Large intestine (tissue), 3 donors: ENCODE measurements at regions not wholly inside any gene's neighbourhood (a gene's known extent, or its start where the extent isn't known, plus 50 kb on each side); places are given as distances from the start of the nearest gene placed in this dataset.
"Not testable (repeated sequence)": the region's sequence is repeated elsewhere in the genome, so short reads cannot be mapped to it uniquely, and the experiment has no call there.

Experiments used
- DNase-seq, 2 donors: peaks; one replicate each; pipeline versions ENCODE4 v3.0.0 to v3.0.0-alpha.2; 2013
- H3K27ac ChIP-seq: one replicate; pipeline ENCODE4 v1.5.1; 2013; ENCODE audit warnings: low read length
- H3K27me3 ChIP-seq: 2 replicates; pipeline ENCODE4 v1.6.1; 2013; ENCODE audit warnings: low read length; ENCODE audit not compliant: control insufficient read depth, insufficient read depth
- H3K36me3 ChIP-seq: 2 replicates; pipeline ENCODE4 v1.6.1; 2013; ENCODE audit warnings: low read length; ENCODE audit not compliant: control insufficient read depth, insufficient read depth
- H3K4me1 ChIP-seq: one replicate; pipeline ENCODE4 v1.6.1; 2013; ENCODE audit warnings: low read length; ENCODE audit not compliant: control insufficient read depth, insufficient read depth
- H3K4me3 ChIP-seq: one replicate; pipeline ENCODE4 v1.5.1; 2013; ENCODE audit warnings: low read length
- H3K9me3 ChIP-seq: one replicate; pipeline ENCODE4 v1.6.1; 2013; ENCODE audit warnings: mild to moderate bottlenecking, low read depth, low read length, moderate library complexity; ENCODE audit not compliant: control insufficient read depth
- WGBS: methylation state at CpG from one replicate; pipeline ENCODE4 v1.1.5; 2013; ENCODE audit warnings: low lambda C conversion rate; ENCODE audit not compliant: insufficient coverage; 5-methylcytosine and 5-hydroxymethylcytosine counted together

DNA sequence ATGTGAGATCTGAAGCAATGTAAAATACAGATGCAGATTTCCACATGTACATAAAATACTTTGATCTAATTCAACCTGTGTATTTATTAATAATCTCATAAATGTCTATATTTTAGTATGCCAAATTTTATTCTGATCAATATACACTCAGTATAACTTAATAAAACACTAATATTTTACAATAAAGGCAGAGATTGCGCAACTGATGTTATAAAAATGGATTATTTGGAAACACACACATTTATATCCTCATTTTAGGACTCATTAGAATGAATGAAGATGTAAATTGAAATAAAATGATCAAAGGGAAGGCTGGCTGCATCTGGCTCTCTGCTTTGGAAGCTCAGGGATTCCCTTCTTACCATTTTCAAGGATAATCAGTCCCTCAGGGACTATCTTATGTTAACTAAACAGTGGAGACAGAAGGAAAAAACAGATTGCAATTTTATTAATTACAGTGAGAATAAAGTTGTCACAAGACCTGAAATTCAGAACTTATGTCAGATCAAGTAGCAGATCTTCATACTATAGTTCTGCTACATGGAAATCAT is 900.9 kb upstream of the EPHA5 start:
- no peaks in the 10 kb centered on the region for H3K9me3 ChIP-seq
- no CpG with 5 or more reads among the region's 1 CpG for WGBS
- no peak overlapping the region for H3K4me3 ChIP-seq
- H3K27me3 ChIP-seq: no peaks in the 10 kb centered on the region
- peaks cover 2% of the 10 kb centered on the region for H3K4me1 ChIP-seq
- H3K27ac ChIP-seq: no peak overlapping the region
- no peaks in the 10 kb centered on the region for H3K36me3 ChIP-seq
- DNase-seq: no peak

DNA sequence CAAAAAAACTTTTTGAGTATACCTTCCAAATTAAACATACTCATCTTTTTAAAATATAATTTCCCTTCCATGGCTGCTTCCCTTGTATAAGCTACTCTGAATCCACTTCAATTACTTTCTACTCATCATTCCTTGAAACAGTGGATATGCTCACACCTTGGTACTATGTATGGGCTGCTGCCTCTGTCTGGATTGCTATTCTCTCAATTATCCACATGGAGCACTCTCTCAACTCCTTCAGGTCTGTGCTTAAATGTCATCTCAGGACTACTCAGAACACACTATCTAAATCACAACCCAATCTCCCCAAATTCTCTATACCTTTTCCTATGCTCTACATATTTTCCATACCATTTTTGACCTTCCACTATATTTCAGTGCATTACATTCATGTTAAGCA is 898.9 kb upstream of the EPHA5 start:
- Histone ChIP-seq H3K4me3 (no peak overlapping the region), H3K27ac (no peak overlapping the region), H3K9me3 (no peaks in the 10 kb centered on the region), H3K27me3 (no peaks in the 10 kb centered on the region), H3K36me3 (no peaks in the 10 kb centered on the region), H3K4me1 (peaks cover 2% of the 10 kb centered on the region)
- DNase-seq: no peak

DNA sequence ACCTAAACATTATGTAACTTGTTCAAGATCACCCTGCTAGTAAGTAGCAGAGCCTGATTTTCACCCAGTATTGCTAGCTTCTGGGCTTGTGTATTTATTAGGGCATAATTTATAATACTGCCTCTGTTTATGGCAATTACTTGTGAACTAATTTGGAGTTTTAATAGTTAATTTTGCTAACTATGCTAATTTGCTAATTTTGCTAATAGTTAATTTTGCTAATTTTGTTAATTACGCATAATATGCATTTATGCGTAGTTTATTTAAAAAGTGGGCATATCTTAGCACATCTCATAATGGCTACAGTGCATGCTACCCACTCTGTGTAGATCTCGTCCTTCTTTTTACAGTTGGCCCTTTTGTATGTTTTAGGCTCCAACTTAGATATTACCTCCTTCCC is 898.1 kb upstream of the EPHA5 start:
- H3K4me3 ChIP-seq: no peak overlapping the region
- H3K27me3 ChIP-seq: no peaks in the 10 kb centered on the region
- no peaks in the 10 kb centered on the region for H3K36me3 ChIP-seq
- no peak for DNase-seq
- 89% methylated on average over 3 of the region's 3 CpGs for WGBS
- no peaks in the 10 kb centered on the region for H3K9me3 ChIP-seq
- no peaks in the 10 kb centered on the region for H3K4me1 ChIP-seq
- H3K27ac ChIP-seq: no peak overlapping the region

DNA sequence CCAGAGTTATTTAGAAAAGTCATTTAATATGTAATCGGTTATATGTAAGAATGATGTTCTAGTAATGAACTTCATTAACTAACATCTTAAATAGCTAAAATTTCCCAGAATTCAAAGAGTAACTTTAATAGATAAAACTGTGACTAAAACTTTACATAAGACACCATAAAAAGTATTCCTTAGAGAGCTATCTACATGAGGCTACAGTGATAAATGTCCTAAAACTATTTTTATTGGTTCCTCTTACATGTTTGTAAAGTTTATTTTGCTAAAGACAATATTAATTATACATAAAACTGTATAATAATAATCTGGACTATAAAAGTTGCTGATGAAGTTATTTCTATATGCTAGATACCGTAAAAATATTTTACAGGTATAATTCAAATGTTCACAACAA is 897.7 kb upstream of the EPHA5 start:
- Histone ChIP-seq H3K27me3 (no peaks in the 10 kb centered on the region), H3K4me3 (no peak overlapping the region), H3K9me3 (no peaks in the 10 kb centered on the region), H3K4me1 (no peaks in the 10 kb centered on the region), H3K36me3 (no peaks in the 10 kb centered on the region), H3K27ac (no peak overlapping the region)
- DNase-seq: no peak
- 100% methylated on average over 1 of the region's 2 CpGs for WGBS

DNA sequence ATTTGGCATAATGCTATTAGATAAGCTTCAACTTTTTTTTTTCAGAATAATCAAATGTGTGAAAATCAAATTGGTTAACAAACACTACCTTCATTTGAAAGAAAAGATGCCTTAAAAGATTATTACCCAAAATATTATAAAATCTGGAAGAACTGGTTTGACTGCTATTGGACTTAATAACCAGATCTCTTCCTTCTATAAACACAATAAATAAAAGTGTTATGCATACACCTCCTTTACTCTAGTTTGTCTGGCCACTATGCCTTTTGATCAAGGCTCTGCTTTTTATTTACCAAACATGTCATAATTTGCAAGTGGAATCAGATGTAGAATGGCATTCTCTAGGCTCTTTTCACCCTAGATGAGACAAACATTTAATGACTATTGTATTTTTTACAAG is 897.3 kb upstream of the EPHA5 start:
- Histone ChIP-seq H3K27ac (no peak overlapping the region), H3K4me3 (no peak overlapping the region), H3K9me3 (no peaks in the 10 kb centered on the region), H3K4me1 (no peaks in the 10 kb centered on the region), H3K27me3 (no peaks in the 10 kb centered on the region), H3K36me3 (no peaks in the 10 kb centered on the region)
- no peak for DNase-seq

DNA sequence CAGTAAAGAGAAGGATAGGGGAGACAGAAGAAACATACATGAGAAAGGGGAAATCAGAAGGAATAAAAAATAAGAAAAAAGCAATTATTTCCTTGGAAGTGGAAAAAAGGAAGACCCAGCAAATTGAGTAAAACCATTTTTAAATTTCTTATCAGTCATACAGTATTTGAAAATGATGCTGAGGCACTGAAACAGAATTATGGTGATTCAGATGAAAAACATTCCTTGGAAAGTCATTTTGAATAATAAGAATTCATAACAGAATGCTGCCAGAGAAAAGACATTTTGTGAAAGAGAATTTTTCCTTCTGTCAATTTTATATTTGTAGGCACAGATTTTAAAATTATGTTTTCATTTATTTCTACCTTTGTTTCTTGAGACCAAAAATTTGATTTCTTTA is 895.5 kb upstream of the EPHA5 start:
- no peaks in the 10 kb centered on the region for H3K4me1 ChIP-seq
- no peaks in the 10 kb centered on the region for H3K36me3 ChIP-seq
- H3K27ac ChIP-seq: no peak overlapping the region
- peaks cover 6% of the 10 kb centered on the region for H3K9me3 ChIP-seq
- no peaks in the 10 kb centered on the region for H3K27me3 ChIP-seq
- H3K4me3 ChIP-seq: no peak overlapping the region
- no peak for DNase-seq

DNA sequence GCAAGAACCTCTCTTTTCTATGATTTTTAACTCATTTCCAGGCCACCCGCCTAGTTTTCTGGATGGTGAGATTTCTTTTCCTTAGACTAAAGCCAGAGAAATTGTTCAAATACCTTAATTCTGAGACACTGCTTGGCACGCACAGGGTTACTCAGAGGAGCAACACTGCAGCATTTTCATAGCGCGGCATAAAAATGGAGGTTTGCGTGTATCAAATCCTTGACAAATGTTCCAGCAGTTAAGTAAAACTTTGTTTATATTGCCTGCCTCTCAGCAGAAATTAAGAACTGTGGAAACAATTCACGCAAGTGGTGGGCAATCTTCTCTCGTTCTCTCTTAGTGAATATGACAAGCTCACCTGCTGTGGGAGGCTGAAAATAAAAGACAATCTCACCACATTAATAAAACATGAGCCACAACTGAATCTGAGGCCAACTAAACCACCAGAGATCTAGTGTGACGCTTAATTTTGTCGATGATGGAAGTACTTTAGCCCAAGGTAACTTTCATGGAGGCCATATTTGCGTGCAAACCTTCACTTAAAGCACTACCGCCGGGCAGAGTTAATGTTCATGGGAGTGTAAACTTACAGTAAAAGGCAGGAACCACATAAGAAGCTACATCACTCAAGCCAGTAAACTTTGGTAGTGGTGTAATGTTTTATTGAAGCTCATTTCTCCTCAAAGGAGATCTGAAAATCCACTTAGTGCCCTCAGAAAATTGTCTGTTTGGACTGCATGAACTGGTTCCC is 894.8 kb upstream of the EPHA5 start:
- WGBS: 100% methylated on average over 1 of the region's 12 CpGs
- Histone ChIP-seq H3K27me3 (no peaks in the 10 kb centered on the region), H3K4me3 (no peak overlapping the region), H3K9me3 (peaks cover 6% of the 10 kb centered on the region), H3K27ac (no peak overlapping the region), H3K4me1 (no peaks in the 10 kb centered on the region), H3K36me3 (no peaks in the 10 kb centered on the region)
- no peak for DNase-seq

DNA sequence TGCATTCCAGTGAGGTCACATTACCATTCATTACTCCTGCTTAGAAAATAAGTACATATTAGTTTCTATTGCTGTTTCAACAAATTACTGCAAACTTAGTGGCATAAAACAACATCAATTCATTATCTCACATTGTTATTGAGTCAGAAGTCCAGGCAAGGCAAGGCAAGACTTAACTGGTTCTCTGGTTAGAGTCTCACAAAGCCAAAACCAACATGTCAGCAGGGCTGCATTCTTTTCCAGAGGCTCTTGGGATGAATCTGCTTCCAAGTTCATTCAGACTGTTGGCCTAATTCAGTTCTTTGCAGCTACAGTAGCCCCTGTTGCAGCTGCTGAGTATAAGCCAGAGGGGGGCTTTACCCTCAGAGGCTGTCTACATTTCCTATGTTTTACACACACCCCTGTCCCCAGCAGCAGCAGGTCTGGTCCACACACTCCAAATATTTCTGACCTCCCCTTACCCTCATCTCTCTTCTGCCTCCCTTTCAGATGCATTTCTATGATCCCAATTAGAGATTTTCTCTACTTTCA is 892.1 kb upstream of the EPHA5 start:
- Histone ChIP-seq H3K27ac (no peak overlapping the region), H3K27me3 (no peaks in the 10 kb centered on the region), H3K4me1 (no peaks in the 10 kb centered on the region), H3K4me3 (no peak overlapping the region), H3K9me3 (peaks cover 6% of the 10 kb centered on the region), H3K36me3 (no peaks in the 10 kb centered on the region)
- no peak for DNase-seq

DNA sequence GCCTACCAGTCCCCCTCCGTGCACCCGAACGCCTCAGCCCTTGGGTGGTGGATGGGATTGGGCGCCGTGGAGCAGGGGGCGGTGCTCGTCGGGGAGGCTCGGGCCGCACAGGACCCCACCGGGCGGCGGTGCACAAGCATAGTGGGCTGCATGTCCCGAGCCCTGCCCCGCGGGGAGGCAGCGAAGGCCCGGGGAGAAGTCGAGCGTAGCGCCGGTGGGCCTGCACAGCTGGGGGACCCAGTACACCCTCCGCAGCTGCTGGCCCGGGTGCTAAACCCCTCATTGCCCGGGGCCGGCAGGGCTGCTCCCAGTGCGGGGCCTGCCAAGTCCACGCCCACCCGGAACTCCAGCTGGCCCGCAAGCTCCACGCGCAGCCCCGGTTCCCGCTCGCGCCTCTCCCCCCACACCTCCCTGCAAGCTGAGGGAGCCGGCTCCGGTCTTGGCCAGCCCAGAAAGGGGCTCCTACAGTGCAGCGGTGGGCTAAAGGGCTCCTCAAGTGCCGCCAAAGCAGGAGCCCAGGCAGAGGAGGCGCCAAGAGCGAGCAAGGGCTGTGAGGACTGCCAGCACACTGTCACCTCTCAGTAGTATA is 891.3 kb upstream of the EPHA5 start:
- no CpG with 5 or more reads among the region's 42 CpGs for WGBS
- H3K4me1 ChIP-seq, H3K36me3 ChIP-seq, H3K9me3 ChIP-seq, H3K27ac ChIP-seq, DNase-seq, H3K4me3 ChIP-seq, H3K27me3 ChIP-seq: not testable (repeated sequence)

DNA sequence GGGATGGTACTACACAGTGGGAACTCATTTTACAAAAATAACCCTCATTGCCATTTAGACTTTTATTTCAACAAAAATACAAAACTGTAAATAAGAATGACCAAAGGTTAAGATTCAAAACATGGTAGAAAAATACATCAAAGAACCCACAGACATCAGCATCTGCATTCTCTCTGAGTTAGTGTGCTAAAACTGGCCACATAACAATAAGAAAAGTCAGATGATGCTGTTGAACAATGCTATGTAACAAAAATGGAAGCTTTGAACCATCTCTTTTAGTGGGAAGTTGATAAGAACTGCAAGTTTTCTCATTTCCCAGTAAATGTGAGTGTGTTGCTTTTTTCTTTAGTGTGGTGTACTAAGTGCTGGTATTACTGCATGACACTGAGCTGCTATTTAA is 888.4 kb upstream of the EPHA5 start:
- Histone ChIP-seq H3K27me3 (no peaks in the 10 kb centered on the region), H3K4me3 (no peak overlapping the region), H3K27ac (no peak overlapping the region), H3K36me3 (no peaks in the 10 kb centered on the region), H3K4me1 (no peaks in the 10 kb centered on the region), H3K9me3 (peaks cover 6% of the 10 kb centered on the region)
- no peak for DNase-seq

DNA sequence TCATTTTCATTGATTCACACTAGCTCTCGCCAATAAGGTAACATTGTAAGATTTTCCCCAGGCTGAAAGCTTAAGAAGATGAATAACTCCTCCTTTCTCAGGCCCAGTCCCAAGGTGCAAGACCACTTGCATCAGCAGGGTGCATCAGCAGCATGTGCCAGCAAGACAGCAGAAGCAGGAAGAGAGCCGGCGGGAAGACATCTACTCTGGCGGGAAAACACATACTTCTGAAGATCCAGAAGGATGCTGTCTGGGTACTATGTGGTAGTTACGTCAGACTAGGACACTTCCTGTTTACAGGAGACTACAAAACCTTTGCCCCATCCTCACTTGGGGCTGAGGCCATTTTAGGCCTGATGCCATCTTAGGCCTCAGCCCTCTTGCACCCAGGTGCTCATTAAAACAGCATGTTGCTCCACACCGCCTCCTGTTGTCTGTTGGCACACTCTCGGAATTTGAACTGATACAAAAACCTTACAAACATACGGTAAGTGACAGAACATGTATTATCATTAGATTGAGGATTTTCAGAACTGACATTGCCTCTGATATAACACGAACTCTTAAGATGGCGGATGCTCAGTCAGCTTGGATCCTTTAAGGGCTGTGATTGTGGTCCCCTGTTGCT is 886.5 kb upstream of the EPHA5 start:
- H3K4me3 ChIP-seq: no peak overlapping the region
- H3K36me3 ChIP-seq: no peaks in the 10 kb centered on the region
- DNase-seq: no peak
- H3K27me3 ChIP-seq: no peaks in the 10 kb centered on the region
- H3K27ac ChIP-seq: no peak overlapping the region
- peaks cover 5% of the 10 kb centered on the region for H3K9me3 ChIP-seq
- whole genome bisulfite sequencing: no CpG with 5 or more reads among the region's 10 CpGs
- H3K4me1 ChIP-seq: no peaks in the 10 kb centered on the region
